GM23338 (cell line): ENCODE measurements at regions not wholly inside any gene's neighbourhood (a gene's known extent, or its start where the extent isn't known, plus 50 kb on each side); places are given as distances from the start of the nearest gene placed in this dataset.

Experiments
- ATAC-seq: fragments of 200-7000 bp; cut with Tn5 transposase; 3 replicates; pipeline ENCODE4 v1.9.1; 2020
- DNase-seq: peaks from one replicate; pipeline ENCODE4 v3.0.0-alpha.2; 2015; ENCODE audit warnings: low spot score
- H2AFZ ChIP-seq: fragments of 200-600 bp; sonication (generic); 2 replicates; pipeline ENCODE4 v1.8.0; 2016; ENCODE audit warnings: antibody characterized with exemption, mild to moderate bottlenecking, moderate library complexity
- H3F3A ChIP-seq: fragments of 200-600 bp; sonication (generic); replicated peaks from 2 replicates; pipeline ENCODE4 v1.8.0; 2017; ENCODE audit warnings: antibody characterized with exemption, mixed run types, low read depth
- H3K27ac ChIP-seq: fragments of 200-600 bp; sonication (generic); 2 replicates; pipeline ENCODE4 v1.6.1; 2016; ENCODE audit warnings: low read depth
- H3K27me3 ChIP-seq: fragments of 200-600 bp; sonication (generic); 2 replicates; pipeline ENCODE4 v1.8.0; 2016; ENCODE audit warnings: mild to moderate bottlenecking, mixed run types, moderate library complexity; ENCODE audit not compliant: insufficient read depth
- H3K36me3 ChIP-seq: fragments of 200-600 bp; sonication (generic); 2 replicates; pipeline ENCODE4 v1.8.0; 2016; ENCODE audit warnings: mild to moderate bottlenecking; ENCODE audit not compliant: insufficient read depth
- H3K4me1 ChIP-seq: fragments of 200-600 bp; sonication (generic); 2 replicates; pipeline ENCODE4 v1.8.0; 2016; ENCODE audit warnings: mild to moderate bottlenecking, moderate library complexity; ENCODE audit not compliant: insufficient read depth
- H3K4me2 ChIP-seq: fragments of 200-600 bp; sonication (generic); 2 replicates; pipeline ENCODE4 v1.7.1; 2017; ENCODE audit warnings: mixed run types
- H3K4me3 ChIP-seq: fragments of 200-600 bp; sonication (generic); 2 replicates; pipeline ENCODE4 v1.6.1; 2016; ENCODE audit warnings: mixed run types
- H3K79me2 ChIP-seq: fragments of 200-600 bp; sonication (generic); replicated peaks from 2 replicates; pipeline ENCODE4 v1.8.0; 2017; ENCODE audit warnings: mild to moderate bottlenecking; ENCODE audit not compliant: insufficient read depth
- H3K9me2 ChIP-seq: fragments of 200-600 bp; sonication (generic); 2 replicates; pipeline ENCODE4 v1.8.0; 2017; ENCODE audit not compliant: insufficient read depth
- H4K20me1 ChIP-seq: fragments of 200-600 bp; sonication (generic); replicated peaks from 2 replicates; pipeline ENCODE4 v1.8.0; 2017; ENCODE audit warnings: mild to moderate bottlenecking; ENCODE audit not compliant: insufficient read depth
- H3K27ac Mint-ChIP-seq: 2 replicates; pipeline ENCODE4 v1.8.0; 2020; ENCODE audit warnings: inconsistent platforms, mild to moderate bottlenecking, moderate library complexity, mixed read lengths
- H3K27me3 Mint-ChIP-seq: 3 replicates; pipeline ENCODE4 v1.8.0; 2022; ENCODE audit warnings: low read depth, mild to moderate bottlenecking, moderate library complexity, mixed read lengths, inconsistent platforms; ENCODE audit not compliant: insufficient read depth, poor library complexity
- H3K36me3 Mint-ChIP-seq: 3 replicates; pipeline ENCODE4 v1.8.0; 2021; ENCODE audit warnings: low read depth, mild to moderate bottlenecking, inconsistent platforms, moderate library complexity, mixed read lengths
- H3K4me1 Mint-ChIP-seq: 3 replicates; pipeline ENCODE4 v1.8.0; 2020; ENCODE audit warnings: mild to moderate bottlenecking, inconsistent platforms, mixed read lengths
- H3K4me3 Mint-ChIP-seq: 3 replicates; pipeline ENCODE4 v1.8.0; 2021; ENCODE audit warnings: moderate library complexity, mild to moderate bottlenecking, inconsistent platforms, mixed read lengths
- H3K9me3 Mint-ChIP-seq: 3 replicates; pipeline ENCODE4 v1.8.0; 2020; ENCODE audit warnings: moderate library complexity, mild to moderate bottlenecking, inconsistent platforms, mixed read lengths
- EZH2 ChIP-seq: fragments of 200-600 bp; sonication (generic); IDR thresholded peaks from one replicate; pipeline ENCODE4 v1.8.0; 2017; ENCODE audit warnings: antibody characterized with exemption, mild to moderate bottlenecking, low read depth; ENCODE audit not compliant: unreplicated experiment
- EZH2phosphoT487 ChIP-seq: fragments of 200-600 bp; sonication (generic); IDR thresholded peaks from one replicate; pipeline ENCODE4 v1.8.1; 2018; ENCODE audit warnings: antibody characterized with exemption; ENCODE audit not compliant: unreplicated experiment
- STAT1 ChIP-seq: IDR thresholded peaks from one replicate; pipeline ENCODE4 v1.6.1; 2016; ENCODE audit warnings: antibody characterized with exemption; ENCODE audit not compliant: unreplicated experiment
- ZNF114 ChIP-seq: fragments of 250-450 bp; sonication (Bioruptor Pico); IDR thresholded peaks from 2 replicates; pipeline ENCODE4 v1.5.0; 2020; ENCODE audit warnings: mild to moderate bottlenecking, moderate library complexity
- ZNF331 ChIP-seq: fragments of 250-450 bp; sonication (Bioruptor Pico); IDR thresholded peaks from 2 replicates; pipeline ENCODE4 v1.5.0; 2020; ENCODE audit warnings: low read depth, mild to moderate bottlenecking, moderate library complexity
- TF ChIP-seq, protein P1 (sequence below), 2 experiments: fragments of 200-600 bp in 1 of 2; sonication (generic) in 1 of 2; conservative IDR thresholded peaks; 2 replicates each; pipeline versions ENCODE4 v1.5.1 to v1.6.1; 2016 to 2017; ENCODE audit warnings: antibody characterized with exemption in 2 of 2, low read depth in 2 of 2, mild to moderate bottlenecking in 2 of 2, moderate library complexity in 1 of 2
- TF ChIP-seq, protein P2 (sequence below): fragments of 250-450 bp; sonication (Bioruptor Pico); IDR thresholded peaks from 2 replicates; pipeline ENCODE4 v1.5.0; 2020; ENCODE audit warnings: mild to moderate bottlenecking, moderate library complexity

- TF ChIP-seq, protein P1, sequence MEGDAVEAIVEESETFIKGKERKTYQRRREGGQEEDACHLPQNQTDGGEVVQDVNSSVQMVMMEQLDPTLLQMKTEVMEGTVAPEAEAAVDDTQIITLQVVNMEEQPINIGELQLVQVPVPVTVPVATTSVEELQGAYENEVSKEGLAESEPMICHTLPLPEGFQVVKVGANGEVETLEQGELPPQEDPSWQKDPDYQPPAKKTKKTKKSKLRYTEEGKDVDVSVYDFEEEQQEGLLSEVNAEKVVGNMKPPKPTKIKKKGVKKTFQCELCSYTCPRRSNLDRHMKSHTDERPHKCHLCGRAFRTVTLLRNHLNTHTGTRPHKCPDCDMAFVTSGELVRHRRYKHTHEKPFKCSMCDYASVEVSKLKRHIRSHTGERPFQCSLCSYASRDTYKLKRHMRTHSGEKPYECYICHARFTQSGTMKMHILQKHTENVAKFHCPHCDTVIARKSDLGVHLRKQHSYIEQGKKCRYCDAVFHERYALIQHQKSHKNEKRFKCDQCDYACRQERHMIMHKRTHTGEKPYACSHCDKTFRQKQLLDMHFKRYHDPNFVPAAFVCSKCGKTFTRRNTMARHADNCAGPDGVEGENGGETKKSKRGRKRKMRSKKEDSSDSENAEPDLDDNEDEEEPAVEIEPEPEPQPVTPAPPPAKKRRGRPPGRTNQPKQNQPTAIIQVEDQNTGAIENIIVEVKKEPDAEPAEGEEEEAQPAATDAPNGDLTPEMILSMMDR (conservative IDR thresholded peaks at IDR 0.05; ENCODE audit: low read depth in 2 of 2) = no peak
- TF ChIP-seq STAT1 (no peak), EZH2phosphoT487 (no peak), ZNF114 (CRISPR knock-in tag) (no peak), ZNF331 (CRISPR knock-in tag) (no peak), EZH2 (no peak)
- TF ChIP-seq, protein P2, sequence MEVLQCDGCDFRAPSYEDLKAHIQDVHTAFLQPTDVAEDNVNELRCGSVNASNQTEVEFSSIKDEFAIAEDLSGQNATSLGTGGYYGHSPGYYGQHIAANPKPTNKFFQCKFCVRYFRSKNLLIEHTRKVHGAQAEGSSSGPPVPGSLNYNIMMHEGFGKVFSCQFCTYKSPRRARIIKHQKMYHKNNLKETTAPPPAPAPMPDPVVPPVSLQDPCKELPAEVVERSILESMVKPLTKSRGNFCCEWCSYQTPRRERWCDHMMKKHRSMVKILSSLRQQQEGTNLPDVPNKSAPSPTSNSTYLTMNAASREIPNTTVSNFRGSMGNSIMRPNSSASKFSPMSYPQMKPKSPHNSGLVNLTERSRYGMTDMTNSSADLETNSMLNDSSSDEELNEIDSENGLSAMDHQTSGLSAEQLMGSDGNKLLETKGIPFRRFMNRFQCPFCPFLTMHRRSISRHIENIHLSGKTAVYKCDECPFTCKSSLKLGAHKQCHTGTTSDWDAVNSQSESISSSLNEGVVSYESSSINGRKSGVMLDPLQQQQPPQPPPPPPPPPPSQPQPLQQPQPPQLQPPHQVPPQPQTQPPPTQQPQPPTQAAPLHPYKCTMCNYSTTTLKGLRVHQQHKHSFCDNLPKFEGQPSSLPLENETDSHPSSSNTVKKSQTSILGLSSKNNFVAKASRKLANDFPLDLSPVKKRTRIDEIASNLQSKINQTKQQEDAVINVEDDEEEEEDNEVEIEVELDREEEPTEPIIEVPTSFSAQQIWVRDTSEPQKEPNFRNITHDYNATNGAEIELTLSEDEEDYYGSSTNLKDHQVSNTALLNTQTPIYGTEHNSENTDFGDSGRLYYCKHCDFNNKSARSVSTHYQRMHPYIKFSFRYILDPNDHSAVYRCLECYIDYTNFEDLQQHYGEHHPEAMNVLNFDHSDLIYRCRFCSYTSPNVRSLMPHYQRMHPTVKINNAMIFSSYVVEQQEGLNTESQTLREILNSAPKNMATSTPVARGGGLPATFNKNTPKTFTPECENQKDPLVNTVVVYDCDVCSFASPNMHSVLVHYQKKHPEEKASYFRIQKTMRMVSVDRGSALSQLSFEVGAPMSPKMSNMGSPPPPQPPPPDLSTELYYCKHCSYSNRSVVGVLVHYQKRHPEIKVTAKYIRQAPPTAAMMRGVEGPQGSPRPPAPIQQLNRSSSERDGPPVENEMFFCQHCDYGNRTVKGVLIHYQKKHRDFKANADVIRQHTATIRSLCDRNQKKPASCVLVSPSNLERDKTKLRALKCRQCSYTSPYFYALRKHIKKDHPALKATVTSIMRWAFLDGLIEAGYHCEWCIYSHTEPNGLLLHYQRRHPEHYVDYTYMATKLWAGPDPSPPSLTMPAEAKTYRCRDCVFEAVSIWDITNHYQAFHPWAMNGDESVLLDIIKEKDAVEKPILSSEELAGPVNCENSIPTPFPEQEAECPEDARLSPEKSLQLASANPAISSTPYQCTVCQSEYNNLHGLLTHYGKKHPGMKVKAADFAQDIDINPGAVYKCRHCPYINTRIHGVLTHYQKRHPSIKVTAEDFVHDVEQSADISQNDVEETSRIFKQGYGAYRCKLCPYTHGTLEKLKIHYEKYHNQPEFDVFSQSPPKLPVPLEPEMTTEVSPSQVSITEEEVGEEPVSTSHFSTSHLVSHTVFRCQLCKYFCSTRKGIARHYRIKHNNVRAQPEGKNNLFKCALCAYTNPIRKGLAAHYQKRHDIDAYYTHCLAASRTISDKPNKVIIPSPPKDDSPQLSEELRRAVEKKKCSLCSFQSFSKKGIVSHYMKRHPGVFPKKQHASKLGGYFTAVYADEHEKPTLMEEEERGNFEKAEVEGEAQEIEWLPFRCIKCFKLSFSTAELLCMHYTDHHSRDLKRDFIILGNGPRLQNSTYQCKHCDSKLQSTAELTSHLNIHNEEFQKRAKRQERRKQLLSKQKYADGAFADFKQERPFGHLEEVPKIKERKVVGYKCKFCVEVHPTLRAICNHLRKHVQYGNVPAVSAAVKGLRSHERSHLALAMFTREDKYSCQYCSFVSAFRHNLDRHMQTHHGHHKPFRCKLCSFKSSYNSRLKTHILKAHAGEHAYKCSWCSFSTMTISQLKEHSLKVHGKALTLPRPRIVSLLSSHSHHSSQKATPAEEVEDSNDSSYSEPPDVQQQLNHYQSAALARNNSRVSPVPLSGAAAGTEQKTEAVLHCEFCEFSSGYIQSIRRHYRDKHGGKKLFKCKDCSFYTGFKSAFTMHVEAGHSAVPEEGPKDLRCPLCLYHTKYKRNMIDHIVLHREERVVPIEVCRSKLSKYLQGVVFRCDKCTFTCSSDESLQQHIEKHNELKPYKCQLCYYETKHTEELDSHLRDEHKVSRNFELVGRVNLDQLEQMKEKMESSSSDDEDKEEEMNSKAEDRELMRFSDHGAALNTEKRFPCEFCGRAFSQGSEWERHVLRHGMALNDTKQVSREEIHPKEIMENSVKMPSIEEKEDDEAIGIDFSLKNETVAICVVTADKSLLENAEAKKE = no peak
- no peak overlapping the region for H3K4me3 ChIP-seq
- no peak overlapping the region for H3K4me2 ChIP-seq
- Mint-ChIP-seq H3K27ac (no peak overlapping the region), H3K36me3 (peaks cover 13% of the 10 kb centered on the region; the same call in 2 of the 3 replicates), H3K27me3 (no peaks in the 10 kb centered on the region), H3K4me1 (peaks cover 5% of the 10 kb centered on the region; the same call in 1 of the 3 replicates), H3K9me3 (peaks cover 20% of the 10 kb centered on the region), H3K4me3 (no peak overlapping the region)
- H3K79me2 ChIP-seq = no peaks in the 10 kb centered on the region
- no peaks in the 10 kb centered on the region for H3K27me3 ChIP-seq
- H3F3A ChIP-seq = no peaks in the 10 kb centered on the region
- ATAC-seq (no peak), DNase-seq (no peak)
- no peaks in the 10 kb centered on the region for H4K20me1 ChIP-seq
- no peak overlapping the region for H3K27ac ChIP-seq
- no peak overlapping the region for H2AFZ ChIP-seq
- H3K4me1 ChIP-seq = no peaks in the 10 kb centered on the region
- 0 out of 2 replicates have a peak, but pooled peaks cover 7% of the 10 kb centered on the region for H3K9me2 ChIP-seq
- H3K36me3 ChIP-seq = no peaks in the 10 kb centered on the region
Observed at GRCh38 chr3:74393426-74393825, 221.0 kb downstream of the CNTN3 start.
